ENCODE measurements at regions not wholly inside any gene's neighbourhood (a gene's known extent, or its start where the extent isn't known, plus 50 kb on each side); places are given as distances from the start of the nearest gene placed in this dataset.
A peak's percentile ranks its signal among the peaks of the same experiment; 100 is the strongest.
"Not testable (repeated sequence)": the region's sequence is repeated elsewhere in the genome, so short reads cannot be mapped to it uniquely, and the experiment has no call there.

DNA sequence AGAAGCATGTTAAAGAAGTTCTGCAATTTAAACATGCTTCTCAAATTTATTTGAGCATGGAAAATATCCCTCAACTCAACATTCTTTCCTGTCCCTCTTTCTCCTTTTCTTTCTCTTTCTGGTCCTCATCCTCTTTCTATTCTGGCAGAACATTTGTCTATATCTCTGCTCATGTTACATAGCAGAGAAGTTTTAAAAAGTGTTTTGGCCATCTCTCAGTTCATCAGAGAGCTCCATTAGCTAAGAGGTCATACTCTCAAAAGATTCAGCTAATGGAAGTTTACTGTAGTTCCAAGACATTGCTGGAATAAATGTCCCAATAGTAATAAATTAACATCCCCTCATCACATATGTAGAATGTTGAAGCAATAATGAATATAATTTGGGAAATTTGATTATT is 53.5 kb downstream of the XCL2 start:
- no peaks in the 10 kb centered on the region for H3K27me3 ChIP-seq (ENCODE audit: control insufficient read depth in 1 of 2, insufficient read depth in 2 of 2, low read length in 2 of 2)
- H3K4me1 ChIP-seq (ENCODE audit: control insufficient read depth, insufficient read depth, low read length): peaks cover 5% of the 10 kb centered on the region
- no peaks in the 10 kb centered on the region for H3K36me3 ChIP-seq (ENCODE audit: control insufficient read depth in 2 of 2, insufficient read depth in 2 of 2, low read length in 2 of 2)
- no peak overlapping the region for H3K27ac ChIP-seq (ENCODE audit: low read length)
- H3K9me3 ChIP-seq (ENCODE audit: control insufficient read depth in 2 of 2, low read length in 2 of 2): no peaks in the 10 kb centered on the region
- no peak overlapping the region for H3K9ac ChIP-seq (ENCODE audit: low read length in 2 of 2)
- no peak overlapping the region for H3K4me3 ChIP-seq (ENCODE audit: low read length in 2 of 2)

DNA sequence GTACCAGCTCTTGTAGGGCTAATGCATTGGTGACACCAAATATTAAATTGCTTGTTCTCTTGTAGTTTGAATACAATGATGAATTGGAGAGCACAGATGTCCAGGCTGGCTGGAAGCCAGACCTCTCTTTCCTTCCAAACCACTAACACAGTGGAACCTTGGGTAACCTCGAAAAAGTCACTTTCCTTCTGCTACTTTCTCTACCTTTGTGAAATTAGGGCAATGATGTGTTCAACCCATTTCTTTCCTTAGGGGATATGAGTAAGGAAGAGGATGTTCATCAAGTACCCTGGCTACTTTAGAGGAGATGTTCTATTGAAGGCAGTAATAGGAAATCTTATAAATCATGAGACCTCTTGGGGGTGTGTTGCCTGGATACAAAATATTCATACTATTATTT is 55.7 kb downstream of the XCL2 start:
- Histone ChIP-seq H3K9ac (ENCODE audit: low read length in 2 of 2) (no peak overlapping the region), H3K27ac (ENCODE audit: low read length) (no peak overlapping the region), H3K4me3 (ENCODE audit: low read length in 2 of 2) (no peak overlapping the region), H3K9me3 (ENCODE audit: control insufficient read depth in 2 of 2, low read length in 2 of 2) (no peaks in the 10 kb centered on the region), H3K27me3 (ENCODE audit: control insufficient read depth in 1 of 2, insufficient read depth in 2 of 2, low read length in 2 of 2) (no peaks in the 10 kb centered on the region), H3K4me1 (ENCODE audit: control insufficient read depth, insufficient read depth, low read length) (peaks cover 14% of the 10 kb centered on the region), H3K36me3 (ENCODE audit: control insufficient read depth in 2 of 2, insufficient read depth in 2 of 2, low read length in 2 of 2) (no peaks in the 10 kb centered on the region)

- H3K4me1 ChIP-seq (ENCODE audit: control insufficient read depth, insufficient read depth, low read length): peaks cover 18% of the 10 kb centered on the region
Measured at GRCh38 chr1:168486820-168487219, 57.0 kb downstream of the XCL2 start.

GRCh38 chr1:168485048-168485447 is 58.7 kb downstream of the XCL2 start:
- no peak overlapping the region for H3K27ac ChIP-seq (ENCODE audit: low read length)
- H3K9ac ChIP-seq (ENCODE audit: low read length in 2 of 2): no peak overlapping the region
- H3K4me3 ChIP-seq (ENCODE audit: low read length in 2 of 2): no peak overlapping the region
- no peaks in the 10 kb centered on the region for H3K27me3 ChIP-seq (ENCODE audit: control insufficient read depth in 1 of 2, insufficient read depth in 2 of 2, low read length in 2 of 2)
- no peaks in the 10 kb centered on the region for H3K9me3 ChIP-seq (ENCODE audit: control insufficient read depth in 2 of 2, low read length in 2 of 2)
- peaks cover 21% of the 10 kb centered on the region for H3K4me1 ChIP-seq (ENCODE audit: control insufficient read depth, insufficient read depth, low read length)
- H3K36me3 ChIP-seq (ENCODE audit: control insufficient read depth in 2 of 2, insufficient read depth in 2 of 2, low read length in 2 of 2): no peaks in the 10 kb centered on the region

More at GRCh38 chr1:168486820-168487219, 57.0 kb downstream of the XCL2 start:
- H3K36me3 ChIP-seq (ENCODE audit: control insufficient read depth in 2 of 2, insufficient read depth in 2 of 2, low read length in 2 of 2); H3K4me3 ChIP-seq (ENCODE audit: low read length in 2 of 2); H3K9me3 ChIP-seq (ENCODE audit: control insufficient read depth in 2 of 2, low read length in 2 of 2); H3K9ac ChIP-seq (ENCODE audit: low read length in 2 of 2); H3K27ac ChIP-seq (ENCODE audit: low read length); H3K27me3 ChIP-seq (ENCODE audit: control insufficient read depth in 1 of 2, insufficient read depth in 2 of 2, low read length in 2 of 2): not testable (repeated sequence)

DNA sequence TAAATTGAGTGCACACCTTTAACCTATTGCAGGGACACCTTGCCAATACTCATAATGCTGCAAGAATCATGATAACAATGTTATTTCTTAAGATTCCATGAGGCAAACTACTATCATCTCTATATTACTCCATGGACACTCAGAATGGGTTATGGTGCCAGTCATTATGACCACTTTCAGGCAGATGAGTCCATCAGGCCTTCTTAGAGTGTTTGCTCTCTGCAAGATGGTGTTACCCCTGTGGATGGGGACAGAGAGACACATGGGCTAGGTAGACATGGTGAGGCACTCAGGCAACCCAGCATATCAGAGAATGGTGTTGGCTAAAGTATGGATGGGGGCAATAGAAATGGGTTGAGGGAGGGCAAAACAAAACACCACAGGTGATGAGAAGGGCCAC is 59.7 kb downstream of the XCL2 start:
- H3K4me1 ChIP-seq (ENCODE audit: control insufficient read depth, insufficient read depth, low read length): peaks cover 16% of the 10 kb centered on the region
- H3K27ac ChIP-seq (ENCODE audit: low read length): no peak overlapping the region

DNA sequence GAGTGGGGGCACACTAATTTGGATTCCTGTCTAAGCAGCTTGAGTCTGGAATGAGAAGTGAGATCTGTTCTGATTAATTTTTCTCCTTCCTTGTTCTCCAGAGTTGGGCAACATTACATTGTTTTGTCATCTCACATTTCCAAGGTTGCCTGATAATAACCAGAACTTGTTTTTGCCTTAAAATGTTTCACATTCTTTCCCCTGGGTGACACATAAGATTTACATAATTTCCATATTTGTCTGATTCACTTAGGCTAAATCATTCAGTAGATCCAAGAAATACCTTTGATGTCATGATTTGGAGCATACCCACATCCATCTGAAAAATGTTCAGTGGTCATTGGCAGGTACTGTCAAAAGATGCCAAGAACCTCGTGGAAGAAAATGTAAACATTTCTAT is 60.3 kb downstream of the XCL2 start:
- Histone ChIP-seq H3K27ac (ENCODE audit: low read length) (no peak overlapping the region), H3K4me1 (ENCODE audit: control insufficient read depth, insufficient read depth, low read length) (peaks cover 16% of the 10 kb centered on the region), H3K9me3 (ENCODE audit: control insufficient read depth in 2 of 2, low read length in 2 of 2) (no peaks in the 10 kb centered on the region), H3K36me3 (ENCODE audit: control insufficient read depth in 2 of 2, insufficient read depth in 2 of 2, low read length in 2 of 2) (no peaks in the 10 kb centered on the region), H3K9ac (ENCODE audit: low read length in 2 of 2) (no peak overlapping the region), H3K4me3 (ENCODE audit: low read length in 2 of 2) (no peak overlapping the region), H3K27me3 (ENCODE audit: control insufficient read depth in 1 of 2, insufficient read depth in 2 of 2, low read length in 2 of 2) (no peaks in the 10 kb centered on the region)

More for the DNA sequence above, 59.7 kb downstream of the XCL2 start:
- Histone ChIP-seq H3K36me3 (ENCODE audit: control insufficient read depth in 2 of 2, insufficient read depth in 2 of 2, low read length in 2 of 2) (no peaks in the 10 kb centered on the region), H3K9me3 (ENCODE audit: control insufficient read depth in 2 of 2, low read length in 2 of 2) (no peaks in the 10 kb centered on the region), H3K27me3 (ENCODE audit: control insufficient read depth in 1 of 2, insufficient read depth in 2 of 2, low read length in 2 of 2) (no peaks in the 10 kb centered on the region), H3K9ac (ENCODE audit: low read length in 2 of 2) (no peak overlapping the region), H3K4me3 (ENCODE audit: low read length in 2 of 2) (no peak overlapping the region)

- no peak overlapping the region for H3K27ac ChIP-seq (ENCODE audit: low read length)
- no peaks in the 10 kb centered on the region for H3K27me3 ChIP-seq (ENCODE audit: control insufficient read depth in 1 of 2, insufficient read depth in 2 of 2, low read length in 2 of 2)
- H3K9me3 ChIP-seq (ENCODE audit: control insufficient read depth in 2 of 2, low read length in 2 of 2): no peaks in the 10 kb centered on the region
- no peak overlapping the region for H3K4me3 ChIP-seq (ENCODE audit: low read length in 2 of 2)
- no peak overlapping the region for H3K9ac ChIP-seq (ENCODE audit: low read length in 2 of 2)
- peaks cover 16% of the 10 kb centered on the region for H3K4me1 ChIP-seq (ENCODE audit: control insufficient read depth, insufficient read depth, low read length)
- no peaks in the 10 kb centered on the region for H3K36me3 ChIP-seq (ENCODE audit: control insufficient read depth in 2 of 2, insufficient read depth in 2 of 2, low read length in 2 of 2)
Measured at GRCh38 chr1:168482106-168482505, 61.7 kb downstream of the XCL2 start.

DNA sequence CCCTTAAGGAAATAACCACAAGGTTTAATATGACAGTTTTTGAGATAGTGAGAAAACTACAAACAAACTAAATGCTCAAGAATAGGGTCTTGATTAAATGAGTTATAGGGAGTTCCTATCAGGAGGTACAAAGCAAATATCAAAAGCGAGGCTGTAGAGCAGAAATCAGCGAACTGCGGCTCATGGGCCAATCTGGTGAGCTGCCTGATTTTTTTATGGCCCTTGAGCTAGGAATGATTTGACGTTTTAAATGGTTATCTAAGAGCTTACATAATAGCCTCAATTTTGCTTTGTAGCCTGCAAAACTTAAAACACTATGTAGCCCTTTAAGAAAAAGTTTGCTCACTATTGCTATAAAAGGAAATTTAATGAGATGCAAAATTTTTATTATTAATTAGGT is 62.2 kb downstream of the XCL2 start:
- no peak overlapping the region for H3K4me3 ChIP-seq (ENCODE audit: low read length in 2 of 2)
- H3K9ac ChIP-seq (ENCODE audit: low read length in 2 of 2): no peak overlapping the region
- no peaks in the 10 kb centered on the region for H3K27me3 ChIP-seq (ENCODE audit: control insufficient read depth in 1 of 2, insufficient read depth in 2 of 2, low read length in 2 of 2)
- H3K27ac ChIP-seq (ENCODE audit: low read length): no peak overlapping the region
- no peaks in the 10 kb centered on the region for H3K36me3 ChIP-seq (ENCODE audit: control insufficient read depth in 2 of 2, insufficient read depth in 2 of 2, low read length in 2 of 2)
- peaks cover 16% of the 10 kb centered on the region for H3K4me1 ChIP-seq (ENCODE audit: control insufficient read depth, insufficient read depth, low read length)
- no peaks in the 10 kb centered on the region for H3K9me3 ChIP-seq (ENCODE audit: control insufficient read depth in 2 of 2, low read length in 2 of 2)

DNA sequence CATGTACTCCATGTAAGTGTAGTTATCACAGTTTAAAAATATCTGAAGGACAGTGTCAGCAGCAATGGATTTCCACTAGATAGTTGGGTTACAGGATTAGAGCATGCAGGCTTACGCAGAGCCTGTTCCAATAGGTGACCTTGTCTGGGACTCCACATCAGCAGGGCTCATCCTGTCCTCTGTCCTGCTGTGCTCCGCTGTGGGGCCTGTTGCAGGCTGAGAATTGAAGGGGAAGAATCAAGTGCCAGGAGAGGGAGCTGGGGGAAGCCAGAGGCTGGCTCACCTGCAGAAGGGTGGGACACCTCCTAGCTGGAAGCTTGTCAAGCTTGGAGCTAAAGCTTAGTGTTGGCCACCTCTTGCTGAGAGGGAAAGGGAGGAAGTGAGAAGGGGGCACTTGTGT is 62.8 kb downstream of the XCL2 start:
- Histone ChIP-seq H3K9me3 (ENCODE audit: control insufficient read depth in 2 of 2, low read length in 2 of 2) (no peaks in the 10 kb centered on the region), H3K27ac (ENCODE audit: low read length) (peak overlapping the region; percentile 13), H3K4me3 (ENCODE audit: low read length in 2 of 2) (no peak overlapping the region), H3K4me1 (ENCODE audit: control insufficient read depth, insufficient read depth, low read length) (peaks cover 16% of the 10 kb centered on the region), H3K9ac (ENCODE audit: low read length in 2 of 2) (no peak overlapping the region), H3K27me3 (ENCODE audit: control insufficient read depth in 1 of 2, insufficient read depth in 2 of 2, low read length in 2 of 2) (no peaks in the 10 kb centered on the region), H3K36me3 (ENCODE audit: control insufficient read depth in 2 of 2, insufficient read depth in 2 of 2, low read length in 2 of 2) (no peaks in the 10 kb centered on the region)

GRCh38 chr1:168477792-168478191 is 66.0 kb downstream of the XCL2 start:
- Histone ChIP-seq H3K27me3 (ENCODE audit: control insufficient read depth in 1 of 2, insufficient read depth in 2 of 2, low read length in 2 of 2) (no peaks in the 10 kb centered on the region), H3K4me1 (ENCODE audit: control insufficient read depth, insufficient read depth, low read length) (peaks cover 5% of the 10 kb centered on the region), H3K4me3 (ENCODE audit: low read length in 2 of 2) (no peak overlapping the region), H3K9ac (ENCODE audit: low read length in 2 of 2) (no peak overlapping the region), H3K27ac (ENCODE audit: low read length) (no peak overlapping the region), H3K36me3 (ENCODE audit: control insufficient read depth in 2 of 2, insufficient read depth in 2 of 2, low read length in 2 of 2) (no peaks in the 10 kb centered on the region), H3K9me3 (ENCODE audit: control insufficient read depth in 2 of 2, low read length in 2 of 2) (no peaks in the 10 kb centered on the region)

DNA sequence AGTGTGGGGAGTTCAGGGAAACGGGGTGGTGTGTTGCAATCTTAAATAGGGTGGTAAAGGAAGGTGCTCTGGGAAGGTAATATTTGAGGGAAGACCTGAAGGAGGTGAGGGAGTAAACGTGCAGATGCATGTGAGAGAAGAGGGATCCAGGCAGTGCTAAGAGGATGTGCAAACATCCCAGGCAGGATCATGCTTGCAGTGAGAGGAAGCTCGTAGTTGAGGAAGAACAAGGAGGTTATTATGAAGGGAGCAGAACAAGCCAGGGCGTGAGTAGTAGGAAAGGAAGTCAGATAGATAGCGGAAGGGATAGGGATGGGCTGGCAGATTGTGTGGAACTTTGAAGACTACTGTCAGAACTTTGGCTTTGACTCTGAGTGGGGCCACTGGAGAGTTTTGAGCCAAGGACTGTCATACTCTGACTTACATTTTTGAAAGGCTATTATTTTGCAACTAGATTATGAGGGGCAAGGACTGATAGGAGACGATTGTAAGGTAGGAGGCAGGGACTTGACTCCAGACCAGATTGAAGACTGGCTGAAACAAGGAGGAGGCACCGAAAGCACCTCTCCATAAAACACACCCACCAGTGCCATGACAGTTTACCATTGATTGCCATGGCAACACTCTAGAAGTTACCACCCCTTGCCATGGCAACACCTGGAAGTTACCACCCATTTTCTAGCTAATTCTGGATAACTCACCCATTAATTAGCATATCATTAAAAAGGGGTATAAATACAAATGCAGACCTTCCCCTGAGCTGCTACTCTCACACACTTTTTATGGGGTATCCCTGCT is 67.0 kb downstream of the XCL2 start:
- Histone ChIP-seq H3K4me3 (ENCODE audit: low read length in 2 of 2) (no peak overlapping the region), H3K27ac (ENCODE audit: low read length) (no peak overlapping the region), H3K9ac (ENCODE audit: low read length in 2 of 2) (no peak overlapping the region), H3K9me3 (ENCODE audit: control insufficient read depth in 2 of 2, low read length in 2 of 2) (no peaks in the 10 kb centered on the region), H3K4me1 (ENCODE audit: control insufficient read depth, insufficient read depth, low read length) (peaks cover 4% of the 10 kb centered on the region), H3K36me3 (ENCODE audit: control insufficient read depth in 2 of 2, insufficient read depth in 2 of 2, low read length in 2 of 2) (no peaks in the 10 kb centered on the region), H3K27me3 (ENCODE audit: control insufficient read depth in 1 of 2, insufficient read depth in 2 of 2, low read length in 2 of 2) (no peaks in the 10 kb centered on the region)

Data from stomach smooth muscle (tissue), 2 donors.